GM19239 (cell line): ENCODE measurements at regions not wholly inside any gene's neighbourhood (a gene's known extent, or its start where the extent isn't known, plus 50 kb on each side); places are given as distances from the start of the nearest gene placed in this dataset.

Source experiments
- DNase-seq: peaks from one replicate; pipeline ENCODE4 v3.0.0; 2011; ENCODE audit warnings: low spot score; ENCODE audit not compliant: insufficient read length
- FAIRE-seq: peaks from 2 replicates; lab custom pipeline; 2011; peaks lifted over from hg19 to GRCh38; lab: Jason Lieb, UNC

- no peak for DNase-seq
- FAIRE-seq = no peak
Observed at GRCh38 chr4:80124246-80125211, 51.5 kb upstream of the ANTXR2 start.
